HEK293 (cell line): ENCODE measurements at regions not wholly inside any gene's neighbourhood (a gene's known extent, or its start where the extent isn't known, plus 50 kb on each side); places are given as distances from the start of the nearest gene placed in this dataset.

Experiments
- CTCF ChIA-PET: fragments of 350-600 bp; formaldehyde crosslinking; extraction: SDS; loops from one replicate; lab custom pipeline; 2021; ENCODE audit warnings: antibody characterized with exemption; lab: Yijun Ruan, JAX
- POLR2A ChIA-PET: fragments of 300-600 bp; formaldehyde crosslinking; extraction: SDS; loops from one replicate; lab custom pipeline; 2020; ENCODE audit warnings: antibody characterized with exemption, inconsistent platforms; lab: Yijun Ruan, JAX
- H3K27ac ChIP-seq: fragments of 200-500 bp; sonication (Bioruptor generic); 2 replicates; pipeline ENCODE4 v1.5.1; 2014; ENCODE audit warnings: low read depth, low read length, control low read depth, inconsistent platforms; ENCODE audit errors: extremely low read depth
- H3K36me3 ChIP-seq, 2 experiments: fragments of 200-500 bp in 1 of 2; sonication (Bioruptor generic) in 1 of 2; 1 replicate in 1 of 2; 2 replicates in 1 of 2; pipeline ENCODE4 v1.5.1; 2014 to 2017; ENCODE audit warnings: inconsistent platforms in 2 of 2, low read length in 2 of 2; ENCODE audit not compliant: control insufficient read depth in 2 of 2, insufficient read depth in 1 of 2
- H3K4me1 ChIP-seq: fragments of 200-500 bp; sonication (Bioruptor generic); 2 replicates; pipeline ENCODE4 v1.5.1; 2014; ENCODE audit warnings: mild to moderate bottlenecking, low read length, inconsistent platforms; ENCODE audit not compliant: control insufficient read depth, insufficient read depth
- H3K4me3 ChIP-seq: 2 replicates; pipeline ENCODE4 v1.5.1; 2011; ENCODE audit warnings: low read depth, mild to moderate bottlenecking, control low read depth, low read length, moderate library complexity
- H3K9me3 ChIP-seq: fragments of 200-500 bp; sonication (Bioruptor generic); 2 replicates; pipeline ENCODE4 v1.5.1; 2014; ENCODE audit warnings: low read depth, low read length, inconsistent platforms; ENCODE audit not compliant: control insufficient read depth, insufficient read depth
- SALL2 ChIP-seq: fragments of 450-650 bp; formaldehyde crosslinking; IDR thresholded peaks from 2 replicates; pipeline ENCODE4 v1.5.0; 2017; ENCODE audit warnings: missing biosample characterization, mild to moderate bottlenecking, missing genetic modification characterization, borderline replicate concordance
- YY1 ChIP-seq: fragments of 450-650 bp; formaldehyde crosslinking; IDR thresholded peaks from 2 replicates; pipeline ENCODE4 v1.5.1; 2018; ENCODE audit warnings: missing biosample characterization, missing genetic modification characterization
- ZFHX2 ChIP-seq: fragments of 450-650 bp; formaldehyde crosslinking; conservative IDR thresholded peaks from 2 replicates; pipeline ENCODE4 v1.5.1; 2016; ENCODE audit warnings: missing biosample characterization, missing genetic modification characterization
- ZNF169 ChIP-seq: fragments of 450-650 bp; formaldehyde crosslinking; IDR thresholded peaks from 2 replicates; pipeline ENCODE4 v1.5.1; 2016; ENCODE audit warnings: missing biosample characterization, missing genetic modification characterization
- ZNF248 ChIP-seq: fragments of 450-650 bp; formaldehyde crosslinking; IDR thresholded peaks from 2 replicates; pipeline ENCODE4 v1.5.1; 2017; ENCODE audit warnings: missing biosample characterization, missing genetic modification characterization
- ZNF37A ChIP-seq: fragments of 450-650 bp; IDR thresholded peaks from 2 replicates; pipeline ENCODE4 v1.5.1; 2018; ENCODE audit warnings: missing biosample characterization, missing genetic modification characterization
- ZNF391 ChIP-seq: fragments of 450-650 bp; formaldehyde crosslinking; IDR thresholded peaks from 2 replicates; pipeline ENCODE4 v1.5.1; 2016; ENCODE audit warnings: low read depth, missing biosample characterization, missing genetic modification characterization, borderline replicate concordance
- ZNF48 ChIP-seq: fragments of 450-650 bp; formaldehyde crosslinking; IDR thresholded peaks from 2 replicates; pipeline ENCODE4 v1.5.1; 2016; ENCODE audit warnings: missing biosample characterization, missing genetic modification characterization
- ZNF529 ChIP-seq: fragments of 450-650 bp; formaldehyde crosslinking; IDR thresholded peaks from 2 replicates; pipeline ENCODE4 v1.5.1; 2017; ENCODE audit warnings: missing genetic modification characterization, missing biosample characterization; ENCODE audit not compliant: insufficient replicate concordance
- ZNF623 ChIP-seq: fragments of 450-650 bp; formaldehyde crosslinking; IDR thresholded peaks from 2 replicates; pipeline ENCODE4 v1.5.1; 2016; ENCODE audit warnings: missing biosample characterization, missing genetic modification characterization
- ZNF629 ChIP-seq: fragments of 450-650 bp; formaldehyde crosslinking; IDR thresholded peaks from 2 replicates; pipeline ENCODE4 v1.5.1; 2017; ENCODE audit warnings: missing biosample characterization, missing genetic modification characterization
- ZNF677 ChIP-seq: fragments of 450-650 bp; IDR thresholded peaks from 2 replicates; pipeline ENCODE4 v1.5.0; 2018; ENCODE audit warnings: missing biosample characterization, mild to moderate bottlenecking, missing genetic modification characterization, moderate library complexity
- TF ChIP-seq, protein P1 (sequence below): fragments of 450-650 bp; formaldehyde crosslinking; IDR thresholded peaks from 2 replicates; pipeline ENCODE4 v1.5.1; 2017; ENCODE audit warnings: missing biosample characterization, missing genetic modification characterization
- TF ChIP-seq, protein P2 (sequence below): fragments of 450-650 bp; formaldehyde crosslinking; IDR thresholded peaks from 2 replicates; pipeline ENCODE4 v1.5.1; 2016; ENCODE audit warnings: missing biosample characterization, missing genetic modification characterization
- TF ChIP-seq, protein P3 (sequence below): fragments of 450-650 bp; formaldehyde crosslinking; IDR thresholded peaks from 2 replicates; pipeline ENCODE4 v1.5.1; 2016; ENCODE audit warnings: missing biosample characterization, missing genetic modification characterization
- TF ChIP-seq, protein P4 (sequence below): fragments of 450-650 bp; formaldehyde crosslinking; IDR thresholded peaks from 2 replicates; pipeline ENCODE4 v1.5.1; 2016; ENCODE audit warnings: missing biosample characterization, missing genetic modification characterization
- TF ChIP-seq, protein P5 (sequence below): IDR thresholded peaks from 2 replicates; pipeline ENCODE4 v1.6.1; 2011; ENCODE audit warnings: mild to moderate bottlenecking, low read depth, low read length, borderline replicate concordance
- TF ChIP-seq, protein P6 (sequence below): fragments of 450-650 bp; formaldehyde crosslinking; IDR thresholded peaks from 2 replicates; pipeline ENCODE4 v1.5.1; 2016; ENCODE audit warnings: missing biosample characterization, missing genetic modification characterization
- TF ChIP-seq, protein P7 (sequence below): fragments of 450-650 bp; formaldehyde crosslinking; IDR thresholded peaks from 2 replicates; pipeline ENCODE4 v1.5.1; 2016; ENCODE audit warnings: missing biosample characterization, missing genetic modification characterization

DNA sequence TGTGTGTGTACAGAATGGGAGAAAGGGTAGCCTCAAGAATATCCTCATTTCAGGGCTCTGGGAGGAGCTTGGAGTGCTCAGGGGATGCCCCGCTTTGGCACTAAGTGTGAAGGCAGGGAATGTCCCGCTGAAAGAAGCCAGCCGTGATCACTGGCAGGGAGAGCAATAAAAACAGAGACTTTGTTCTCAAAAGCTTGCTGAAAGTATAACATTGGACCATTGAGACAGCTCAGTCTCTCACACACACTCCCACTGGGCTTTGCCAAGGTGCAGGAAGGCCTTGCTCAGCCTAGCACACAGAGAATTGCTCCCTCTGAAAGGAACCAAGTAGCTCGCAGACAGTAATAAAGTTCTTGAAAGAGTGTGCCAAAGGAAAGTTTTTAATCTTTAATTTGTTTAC is 143.8 kb upstream of the SLITRK2 start (continued):
- TF ChIP-seq, protein P1, sequence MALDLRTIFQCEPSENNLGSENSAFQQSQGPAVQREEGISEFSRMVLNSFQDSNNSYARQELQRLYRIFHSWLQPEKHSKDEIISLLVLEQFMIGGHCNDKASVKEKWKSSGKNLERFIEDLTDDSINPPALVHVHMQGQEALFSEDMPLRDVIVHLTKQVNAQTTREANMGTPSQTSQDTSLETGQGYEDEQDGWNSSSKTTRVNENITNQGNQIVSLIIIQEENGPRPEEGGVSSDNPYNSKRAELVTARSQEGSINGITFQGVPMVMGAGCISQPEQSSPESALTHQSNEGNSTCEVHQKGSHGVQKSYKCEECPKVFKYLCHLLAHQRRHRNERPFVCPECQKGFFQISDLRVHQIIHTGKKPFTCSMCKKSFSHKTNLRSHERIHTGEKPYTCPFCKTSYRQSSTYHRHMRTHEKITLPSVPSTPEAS (tag by site-specific recombination): no peak

DNA sequence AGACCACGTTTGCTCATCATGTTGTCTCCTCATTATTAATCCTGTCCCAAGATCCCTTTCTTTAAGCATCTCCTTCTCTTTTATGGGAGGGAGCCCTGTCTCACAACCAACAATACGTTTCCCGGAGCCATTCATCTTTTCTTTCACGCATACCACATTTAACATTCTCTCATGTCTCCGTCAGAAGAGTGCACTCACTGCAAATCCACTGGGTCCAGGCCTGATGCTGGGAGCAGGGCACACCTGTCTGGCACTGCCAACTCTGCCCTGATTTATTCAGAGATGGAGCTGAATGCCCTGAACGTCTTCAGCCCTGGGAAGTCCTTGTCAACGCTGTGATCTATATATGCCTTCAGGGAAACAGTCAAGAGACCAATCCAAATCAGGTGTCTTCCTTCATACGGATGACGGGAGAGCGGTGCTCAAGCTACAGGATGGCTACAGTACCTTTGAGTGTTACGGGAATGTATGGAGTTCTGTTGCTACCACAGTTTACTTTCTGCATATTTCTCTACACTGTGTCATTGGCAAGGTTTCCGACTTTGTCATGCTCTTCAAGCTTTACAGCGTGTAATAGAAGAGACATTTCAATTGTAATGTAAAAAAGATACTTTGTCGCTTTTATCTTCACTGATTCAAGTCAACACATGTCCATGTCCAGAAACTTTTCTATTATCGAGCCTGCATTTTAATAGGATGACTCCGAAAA is 140.4 kb upstream of the SLITRK2 start:
- Histone ChIP-seq H3K4me3 (no peak overlapping the region), H3K9me3 (no peaks in the 10 kb centered on the region), H3K4me1 (no peaks in the 10 kb centered on the region), H3K36me3 (no peaks in the 10 kb centered on the region)
- ChIA-PET CTCF (no interaction called here), POLR2A (no interaction called here)
- TF ChIP-seq, protein P2, sequence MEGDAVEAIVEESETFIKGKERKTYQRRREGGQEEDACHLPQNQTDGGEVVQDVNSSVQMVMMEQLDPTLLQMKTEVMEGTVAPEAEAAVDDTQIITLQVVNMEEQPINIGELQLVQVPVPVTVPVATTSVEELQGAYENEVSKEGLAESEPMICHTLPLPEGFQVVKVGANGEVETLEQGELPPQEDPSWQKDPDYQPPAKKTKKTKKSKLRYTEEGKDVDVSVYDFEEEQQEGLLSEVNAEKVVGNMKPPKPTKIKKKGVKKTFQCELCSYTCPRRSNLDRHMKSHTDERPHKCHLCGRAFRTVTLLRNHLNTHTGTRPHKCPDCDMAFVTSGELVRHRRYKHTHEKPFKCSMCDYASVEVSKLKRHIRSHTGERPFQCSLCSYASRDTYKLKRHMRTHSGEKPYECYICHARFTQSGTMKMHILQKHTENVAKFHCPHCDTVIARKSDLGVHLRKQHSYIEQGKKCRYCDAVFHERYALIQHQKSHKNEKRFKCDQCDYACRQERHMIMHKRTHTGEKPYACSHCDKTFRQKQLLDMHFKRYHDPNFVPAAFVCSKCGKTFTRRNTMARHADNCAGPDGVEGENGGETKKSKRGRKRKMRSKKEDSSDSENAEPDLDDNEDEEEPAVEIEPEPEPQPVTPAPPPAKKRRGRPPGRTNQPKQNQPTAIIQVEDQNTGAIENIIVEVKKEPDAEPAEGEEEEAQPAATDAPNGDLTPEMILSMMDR (tag by site-specific recombination): no peak
- no peak for TF ChIP-seq ZNF48
- no peak for TF ChIP-seq ZNF677 (tag by site-specific recombination)
- TF ChIP-seq, protein P3, sequence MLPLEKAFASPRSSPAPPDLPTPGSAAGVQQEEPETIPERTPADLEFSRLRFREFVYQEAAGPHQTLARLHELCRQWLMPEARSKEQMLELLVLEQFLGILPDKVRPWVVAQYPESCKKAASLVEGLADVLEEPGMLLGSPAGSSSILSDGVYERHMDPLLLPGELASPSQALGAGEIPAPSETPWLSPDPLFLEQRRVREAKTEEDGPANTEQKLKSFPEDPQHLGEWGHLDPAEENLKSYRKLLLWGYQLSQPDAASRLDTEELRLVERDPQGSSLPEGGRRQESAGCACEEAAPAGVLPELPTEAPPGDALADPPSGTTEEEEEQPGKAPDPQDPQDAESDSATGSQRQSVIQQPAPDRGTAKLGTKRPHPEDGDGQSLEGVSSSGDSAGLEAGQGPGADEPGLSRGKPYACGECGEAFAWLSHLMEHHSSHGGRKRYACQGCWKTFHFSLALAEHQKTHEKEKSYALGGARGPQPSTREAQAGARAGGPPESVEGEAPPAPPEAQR (tag by site-specific recombination): no peak
- no peak for TF ChIP-seq ZNF248 (tag by site-specific recombination)
- TF ChIP-seq YY1 (tag by site-specific recombination): no peak
- TF ChIP-seq, protein P4, sequence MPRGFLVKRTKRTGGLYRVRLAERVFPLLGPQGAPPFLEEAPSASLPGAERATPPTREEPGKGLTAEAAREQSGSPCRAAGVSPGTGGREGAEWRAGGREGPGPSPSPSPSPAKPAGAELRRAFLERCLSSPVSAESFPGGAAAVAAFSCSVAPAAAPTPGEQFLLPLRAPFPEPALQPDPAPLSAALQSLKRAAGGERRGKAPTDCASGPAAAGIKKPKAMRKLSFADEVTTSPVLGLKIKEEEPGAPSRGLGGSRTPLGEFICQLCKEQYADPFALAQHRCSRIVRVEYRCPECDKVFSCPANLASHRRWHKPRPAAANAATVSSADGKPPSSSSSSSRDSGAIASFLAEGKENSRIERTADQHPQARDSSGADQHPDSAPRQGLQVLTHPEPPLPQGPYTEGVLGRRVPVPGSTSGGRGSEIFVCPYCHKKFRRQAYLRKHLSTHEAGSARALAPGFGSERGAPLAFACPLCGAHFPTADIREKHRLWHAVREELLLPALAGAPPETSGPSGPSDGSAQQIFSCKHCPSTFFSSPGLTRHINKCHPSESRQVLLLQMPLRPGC: no peak
- TF ChIP-seq, protein P5, sequence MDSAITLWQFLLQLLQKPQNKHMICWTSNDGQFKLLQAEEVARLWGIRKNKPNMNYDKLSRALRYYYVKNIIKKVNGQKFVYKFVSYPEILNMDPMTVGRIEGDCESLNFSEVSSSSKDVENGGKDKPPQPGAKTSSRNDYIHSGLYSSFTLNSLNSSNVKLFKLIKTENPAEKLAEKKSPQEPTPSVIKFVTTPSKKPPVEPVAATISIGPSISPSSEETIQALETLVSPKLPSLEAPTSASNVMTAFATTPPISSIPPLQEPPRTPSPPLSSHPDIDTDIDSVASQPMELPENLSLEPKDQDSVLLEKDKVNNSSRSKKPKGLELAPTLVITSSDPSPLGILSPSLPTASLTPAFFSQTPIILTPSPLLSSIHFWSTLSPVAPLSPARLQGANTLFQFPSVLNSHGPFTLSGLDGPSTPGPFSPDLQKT: no peak
- TF ChIP-seq ZNF623 (tag by site-specific recombination): no peak
- no peak for TF ChIP-seq ZNF37A
- TF ChIP-seq, all 188 proteins: peak for 0
- H3K27ac ChIP-seq: no peak overlapping the region

DNA sequence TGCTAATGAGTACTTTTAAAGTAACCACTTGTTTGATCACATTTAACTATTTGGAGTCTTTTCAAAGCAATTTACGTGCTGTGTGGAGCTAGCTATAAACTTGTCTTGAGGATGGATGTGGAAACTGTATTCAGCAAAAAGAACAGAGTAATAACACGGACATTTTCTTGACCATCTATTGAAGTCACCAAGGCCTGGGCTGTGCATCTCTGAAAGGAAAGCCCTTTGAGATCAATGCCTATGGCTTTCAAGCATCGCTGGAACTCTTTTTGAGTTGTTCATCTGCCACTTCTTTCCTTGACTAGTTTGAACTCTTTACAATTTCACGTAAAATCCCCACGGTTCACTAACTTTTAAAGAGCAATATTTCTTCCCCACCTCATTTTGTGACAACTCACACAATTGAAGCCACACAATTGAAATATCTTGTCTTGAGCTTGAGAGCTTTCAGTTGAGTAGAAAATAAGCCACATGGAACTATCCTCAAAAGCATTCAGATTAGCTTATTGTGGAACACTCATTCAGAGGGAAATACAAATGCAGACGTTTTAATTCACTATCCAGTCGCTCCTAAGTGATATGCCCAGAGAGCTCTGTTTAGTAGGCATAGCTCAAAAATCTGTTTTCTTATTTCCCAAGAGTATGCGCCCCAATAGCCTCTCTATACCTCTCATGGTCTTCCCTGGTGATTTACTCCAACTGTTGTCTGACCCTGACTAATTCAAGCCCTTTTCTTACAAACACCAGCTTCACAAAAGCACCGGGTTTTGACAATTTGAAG is 134.9 kb upstream of the SLITRK2 start:
- TF ChIP-seq ZNF169 (tag by site-specific recombination) (no peak), SALL2 (tag by site-specific recombination) (no peak), ZNF529 (tag by site-specific recombination) (no peak), ZNF629 (no peak), ZNF391 (tag by site-specific recombination) (no peak), ZFHX2 (tag by site-specific recombination) (no peak)
- TF ChIP-seq, protein P6, sequence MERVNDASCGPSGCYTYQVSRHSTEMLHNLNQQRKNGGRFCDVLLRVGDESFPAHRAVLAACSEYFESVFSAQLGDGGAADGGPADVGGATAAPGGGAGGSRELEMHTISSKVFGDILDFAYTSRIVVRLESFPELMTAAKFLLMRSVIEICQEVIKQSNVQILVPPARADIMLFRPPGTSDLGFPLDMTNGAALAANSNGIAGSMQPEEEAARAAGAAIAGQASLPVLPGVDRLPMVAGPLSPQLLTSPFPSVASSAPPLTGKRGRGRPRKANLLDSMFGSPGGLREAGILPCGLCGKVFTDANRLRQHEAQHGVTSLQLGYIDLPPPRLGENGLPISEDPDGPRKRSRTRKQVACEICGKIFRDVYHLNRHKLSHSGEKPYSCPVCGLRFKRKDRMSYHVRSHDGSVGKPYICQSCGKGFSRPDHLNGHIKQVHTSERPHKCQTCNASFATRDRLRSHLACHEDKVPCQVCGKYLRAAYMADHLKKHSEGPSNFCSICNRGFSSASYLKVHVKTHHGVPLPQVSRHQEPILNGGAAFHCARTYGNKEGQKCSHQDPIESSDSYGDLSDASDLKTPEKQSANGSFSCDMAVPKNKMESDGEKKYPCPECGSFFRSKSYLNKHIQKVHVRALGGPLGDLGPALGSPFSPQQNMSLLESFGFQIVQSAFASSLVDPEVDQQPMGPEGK (tag by site-specific recombination): no peak
- TF ChIP-seq, protein P7, sequence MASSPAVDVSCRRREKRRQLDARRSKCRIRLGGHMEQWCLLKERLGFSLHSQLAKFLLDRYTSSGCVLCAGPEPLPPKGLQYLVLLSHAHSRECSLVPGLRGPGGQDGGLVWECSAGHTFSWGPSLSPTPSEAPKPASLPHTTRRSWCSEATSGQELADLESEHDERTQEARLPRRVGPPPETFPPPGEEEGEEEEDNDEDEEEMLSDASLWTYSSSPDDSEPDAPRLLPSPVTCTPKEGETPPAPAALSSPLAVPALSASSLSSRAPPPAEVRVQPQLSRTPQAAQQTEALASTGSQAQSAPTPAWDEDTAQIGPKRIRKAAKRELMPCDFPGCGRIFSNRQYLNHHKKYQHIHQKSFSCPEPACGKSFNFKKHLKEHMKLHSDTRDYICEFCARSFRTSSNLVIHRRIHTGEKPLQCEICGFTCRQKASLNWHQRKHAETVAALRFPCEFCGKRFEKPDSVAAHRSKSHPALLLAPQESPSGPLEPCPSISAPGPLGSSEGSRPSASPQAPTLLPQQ (tag by site-specific recombination): no peak
- H3K9me3 ChIP-seq: no peaks in the 10 kb centered on the region
- no peak overlapping the region for H3K4me3 ChIP-seq
- ChIA-PET CTCF (interaction anchor here (0.7 to 1.4 kb wide), 2 partner anchors 10 to 64 kb away, joined by 3 read pairs; no protein-coding TSS in a partner anchor), POLR2A (no interaction called here)
- no peaks in the 10 kb centered on the region for H3K4me1 ChIP-seq
- no peak overlapping the region for H3K27ac ChIP-seq
- no peaks in the 10 kb centered on the region for H3K36me3 ChIP-seq
